HFF-Myc (cell line): ENCODE measurements at regions not wholly inside any gene's neighbourhood (a gene's known extent, or its start where the extent isn't known, plus 50 kb on each side); places are given as distances from the start of the nearest gene placed in this dataset.

Experiments
- DNase-seq: peaks from one replicate; pipeline ENCODE4 v3.0.0-alpha.2; 2011; ENCODE audit warnings: low read depth; ENCODE audit errors: extremely low read depth
- H3K4me3 ChIP-seq: replicated peaks from 2 replicates; pipeline ENCODE4 v1.5.1; 2011; ENCODE audit warnings: low read depth, mild to moderate bottlenecking, control low read depth, low read length
- CTCF ChIP-seq: IDR thresholded peaks from 2 replicates; pipeline ENCODE4 v1.5.1; 2012; ENCODE audit warnings: mild to moderate bottlenecking, low read depth, low read length, control low read depth; ENCODE audit errors: missing control alignments

GRCh38 chr16:35344012-35344762 is 1884.8 kb downstream of the TP53TG3F start:
- no peak for DNase-seq
- H3K4me3 ChIP-seq, result no peak overlapping the region
- TF ChIP-seq CTCF, result no peak

- H3K4me3 ChIP-seq, result no peak overlapping the region
- TF ChIP-seq CTCF, result no peak
- DNase-seq, result no peak
These were observed 1893.0 kb downstream of the TP53TG3F start for GRCh38 chr16:35352431-35352830.

GRCh38 chr16:35363510-35363909 is 1904.1 kb downstream of the TP53TG3F start:
- no peak for TF ChIP-seq CTCF
- DNase-seq, result no peak
- H3K4me3 ChIP-seq, result no peak overlapping the region

DNA sequence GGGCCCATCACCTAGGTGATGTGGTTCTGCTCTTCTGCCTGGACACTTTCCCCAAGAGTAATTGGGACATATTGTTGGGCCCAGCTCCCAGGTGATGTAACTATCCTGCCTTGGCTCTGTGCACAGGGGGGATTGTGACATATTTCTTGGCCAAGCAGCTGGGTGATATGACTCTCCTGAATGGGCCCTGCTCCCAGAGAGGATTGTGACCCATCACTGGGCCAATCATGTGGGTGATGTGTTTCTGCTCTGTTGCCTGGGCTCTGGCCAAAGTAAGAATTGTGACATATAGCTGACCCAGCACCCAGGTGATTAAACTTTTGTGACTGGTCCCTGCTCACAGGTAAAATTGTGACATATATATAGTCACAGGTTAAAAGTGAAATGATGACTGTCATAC is 1904.9 kb downstream of the TP53TG3F start:
- H3K4me3 ChIP-seq, result no peak overlapping the region
- no peak for TF ChIP-seq CTCF
- no peak for DNase-seq

DNA sequence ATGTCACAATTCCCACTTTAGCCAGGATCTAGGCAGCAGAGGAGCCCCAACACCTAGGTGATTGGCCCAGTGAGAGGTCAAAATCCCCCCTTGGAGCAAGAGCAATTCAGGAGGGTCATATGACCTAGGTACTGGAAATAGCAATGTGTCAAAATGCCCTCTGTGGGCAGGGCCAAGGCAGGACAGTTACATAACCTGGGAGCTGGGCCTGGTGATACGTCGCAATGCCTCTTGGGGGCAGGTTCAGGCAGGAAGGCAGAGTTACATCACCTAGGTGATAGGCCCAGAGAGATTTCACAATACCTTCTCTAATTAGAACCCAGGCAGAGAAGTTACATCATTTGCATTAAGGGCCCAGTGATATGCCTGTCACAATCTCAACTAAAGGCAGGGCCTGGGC is 1906.3 kb downstream of the TP53TG3F start:
- DNase-seq, result no peak
- no peak overlapping the region for H3K4me3 ChIP-seq
- TF ChIP-seq CTCF, result no peak

- TF ChIP-seq CTCF, result no peak
- H3K4me3 ChIP-seq, result no peak overlapping the region
- no peak for DNase-seq
These were observed 1911.2 kb downstream of the TP53TG3F start for GRCh38 chr16:35370617-35371016.

- H3K4me3 ChIP-seq, result no peak overlapping the region
- DNase-seq, result no peak
- TF ChIP-seq CTCF, result no peak
These were observed 1917.7 kb downstream of the TP53TG3F start for GRCh38 chr16:35377142-35377541.
